GM23338 (cell line): ENCODE measurements at regions not wholly inside any gene's neighbourhood (a gene's known extent, or its start where the extent isn't known, plus 50 kb on each side); places are given as distances from the start of the nearest gene placed in this dataset.

Experiments used
- EZH2 ChIP-seq: fragments of 200-600 bp; sonication (generic); IDR thresholded peaks from one replicate; pipeline ENCODE4 v1.8.0; 2017; ENCODE audit warnings: antibody characterized with exemption, mild to moderate bottlenecking, low read depth; ENCODE audit not compliant: unreplicated experiment
- POLR2AphosphoS5 ChIP-seq: IDR thresholded peaks from 2 replicates; pipeline ENCODE4 v1.6.1; 2016; ENCODE audit warnings: antibody characterized with exemption, low read depth
- TF ChIP-seq, protein P1 (sequence below), 2 experiments: fragments of 200-600 bp in 1 of 2; sonication (generic) in 1 of 2; conservative IDR thresholded peaks; 2 replicates each; pipeline versions ENCODE4 v1.5.1 to v1.6.1; 2016 to 2017; ENCODE audit warnings: antibody characterized with exemption in 2 of 2, low read depth in 2 of 2, mild to moderate bottlenecking in 2 of 2, moderate library complexity in 1 of 2
- TF ChIP-seq, protein P2 (sequence below): IDR thresholded peaks from one replicate; pipeline ENCODE4 v1.6.1; 2018; ENCODE audit warnings: antibody characterized with exemption; ENCODE audit not compliant: unreplicated experiment

DNA sequence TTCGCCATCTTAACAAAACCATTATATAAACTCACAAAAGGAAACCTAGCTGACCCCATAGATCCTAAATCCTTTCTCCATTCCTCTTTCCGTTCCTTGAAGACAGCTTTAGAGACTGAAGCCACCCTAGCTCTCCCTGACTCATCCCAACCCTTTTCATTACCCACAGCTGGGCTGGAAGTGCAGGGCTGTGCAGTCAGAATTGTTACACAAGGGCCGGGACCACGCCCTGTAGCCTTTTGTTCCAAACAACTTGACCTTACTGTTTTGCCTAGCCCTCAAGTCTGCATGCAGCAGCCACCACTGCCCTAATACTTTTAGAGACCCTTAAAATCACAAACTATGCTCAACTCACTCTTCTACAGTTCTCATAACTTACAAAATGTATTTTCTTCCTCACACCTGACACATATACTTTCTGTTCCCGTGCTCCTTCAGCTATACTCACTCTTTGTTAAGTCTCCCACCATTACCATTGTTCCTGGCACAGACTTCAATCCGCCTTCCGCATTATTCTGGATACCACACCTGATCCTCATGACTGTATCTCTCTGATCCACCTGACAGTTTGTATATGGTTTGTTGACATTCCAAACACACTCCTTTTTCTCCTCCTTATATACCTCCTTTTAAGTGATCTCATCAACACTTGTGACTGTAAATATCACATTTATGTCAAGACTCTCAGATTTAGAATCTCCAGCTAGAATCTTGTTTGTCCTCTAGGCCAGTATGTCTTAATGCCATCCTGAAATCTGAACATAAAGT lies 208.7 kb downstream of the KITLG start:
- TF ChIP-seq, protein P1, sequence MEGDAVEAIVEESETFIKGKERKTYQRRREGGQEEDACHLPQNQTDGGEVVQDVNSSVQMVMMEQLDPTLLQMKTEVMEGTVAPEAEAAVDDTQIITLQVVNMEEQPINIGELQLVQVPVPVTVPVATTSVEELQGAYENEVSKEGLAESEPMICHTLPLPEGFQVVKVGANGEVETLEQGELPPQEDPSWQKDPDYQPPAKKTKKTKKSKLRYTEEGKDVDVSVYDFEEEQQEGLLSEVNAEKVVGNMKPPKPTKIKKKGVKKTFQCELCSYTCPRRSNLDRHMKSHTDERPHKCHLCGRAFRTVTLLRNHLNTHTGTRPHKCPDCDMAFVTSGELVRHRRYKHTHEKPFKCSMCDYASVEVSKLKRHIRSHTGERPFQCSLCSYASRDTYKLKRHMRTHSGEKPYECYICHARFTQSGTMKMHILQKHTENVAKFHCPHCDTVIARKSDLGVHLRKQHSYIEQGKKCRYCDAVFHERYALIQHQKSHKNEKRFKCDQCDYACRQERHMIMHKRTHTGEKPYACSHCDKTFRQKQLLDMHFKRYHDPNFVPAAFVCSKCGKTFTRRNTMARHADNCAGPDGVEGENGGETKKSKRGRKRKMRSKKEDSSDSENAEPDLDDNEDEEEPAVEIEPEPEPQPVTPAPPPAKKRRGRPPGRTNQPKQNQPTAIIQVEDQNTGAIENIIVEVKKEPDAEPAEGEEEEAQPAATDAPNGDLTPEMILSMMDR (conservative IDR thresholded peaks at IDR 0.05; ENCODE audit: low read depth in 2 of 2), result no peak
- TF ChIP-seq EZH2 (no peak), POLR2AphosphoS5 (no peak)
- TF ChIP-seq, protein P2, sequence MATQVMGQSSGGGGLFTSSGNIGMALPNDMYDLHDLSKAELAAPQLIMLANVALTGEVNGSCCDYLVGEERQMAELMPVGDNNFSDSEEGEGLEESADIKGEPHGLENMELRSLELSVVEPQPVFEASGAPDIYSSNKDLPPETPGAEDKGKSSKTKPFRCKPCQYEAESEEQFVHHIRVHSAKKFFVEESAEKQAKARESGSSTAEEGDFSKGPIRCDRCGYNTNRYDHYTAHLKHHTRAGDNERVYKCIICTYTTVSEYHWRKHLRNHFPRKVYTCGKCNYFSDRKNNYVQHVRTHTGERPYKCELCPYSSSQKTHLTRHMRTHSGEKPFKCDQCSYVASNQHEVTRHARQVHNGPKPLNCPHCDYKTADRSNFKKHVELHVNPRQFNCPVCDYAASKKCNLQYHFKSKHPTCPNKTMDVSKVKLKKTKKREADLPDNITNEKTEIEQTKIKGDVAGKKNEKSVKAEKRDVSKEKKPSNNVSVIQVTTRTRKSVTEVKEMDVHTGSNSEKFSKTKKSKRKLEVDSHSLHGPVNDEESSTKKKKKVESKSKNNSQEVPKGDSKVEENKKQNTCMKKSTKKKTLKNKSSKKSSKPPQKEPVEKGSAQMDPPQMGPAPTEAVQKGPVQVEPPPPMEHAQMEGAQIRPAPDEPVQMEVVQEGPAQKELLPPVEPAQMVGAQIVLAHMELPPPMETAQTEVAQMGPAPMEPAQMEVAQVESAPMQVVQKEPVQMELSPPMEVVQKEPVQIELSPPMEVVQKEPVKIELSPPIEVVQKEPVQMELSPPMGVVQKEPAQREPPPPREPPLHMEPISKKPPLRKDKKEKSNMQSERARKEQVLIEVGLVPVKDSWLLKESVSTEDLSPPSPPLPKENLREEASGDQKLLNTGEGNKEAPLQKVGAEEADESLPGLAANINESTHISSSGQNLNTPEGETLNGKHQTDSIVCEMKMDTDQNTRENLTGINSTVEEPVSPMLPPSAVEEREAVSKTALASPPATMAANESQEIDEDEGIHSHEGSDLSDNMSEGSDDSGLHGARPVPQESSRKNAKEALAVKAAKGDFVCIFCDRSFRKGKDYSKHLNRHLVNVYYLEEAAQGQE, result no peak
